NB4 (cell line): ENCODE measurements at regions not wholly inside any gene's neighbourhood (a gene's known extent, or its start where the extent isn't known, plus 50 kb on each side); places are given as distances from the start of the nearest gene placed in this dataset.

Source experiments
- CTCF ChIP-seq: IDR thresholded peaks from one replicate; pipeline ENCODE4 v1.5.1; 2012; ENCODE audit warnings: low read depth, low read length
- MAX ChIP-seq: IDR thresholded peaks from 2 replicates; pipeline ENCODE4 v1.6.1; 2011; ENCODE audit warnings: low read depth, low read length
- POLR2A ChIP-seq: IDR thresholded peaks from 2 replicates; pipeline ENCODE4 v1.6.1; 2011; ENCODE audit warnings: mild to moderate bottlenecking; ENCODE audit not compliant: insufficient read length; ENCODE audit errors: extremely low read depth

GRCh38 chr4:82084747-82085146 is 289.0 kb downstream of the HNRNPD start:
- TF ChIP-seq CTCF (no peak), POLR2A (no peak), MAX (no peak)
